GM18498 (cell line): ENCODE measurements at regions not wholly inside any gene's neighbourhood (a gene's known extent, or its start where the extent isn't known, plus 50 kb on each side); places are given as distances from the start of the nearest gene placed in this dataset.
"Not testable (repeated sequence)": the region's sequence is repeated elsewhere in the genome, so short reads cannot be mapped to it uniquely, and the experiment has no call there.

Experiments
- ATAC-seq: cut with Tn5 transposase; IDR thresholded peaks from one replicate; pipeline ENCODE4 v1.9.1; 2021; ENCODE audit warnings: mild to moderate bottlenecking, moderate library complexity; ENCODE audit not compliant: unreplicated experiment

DNA sequence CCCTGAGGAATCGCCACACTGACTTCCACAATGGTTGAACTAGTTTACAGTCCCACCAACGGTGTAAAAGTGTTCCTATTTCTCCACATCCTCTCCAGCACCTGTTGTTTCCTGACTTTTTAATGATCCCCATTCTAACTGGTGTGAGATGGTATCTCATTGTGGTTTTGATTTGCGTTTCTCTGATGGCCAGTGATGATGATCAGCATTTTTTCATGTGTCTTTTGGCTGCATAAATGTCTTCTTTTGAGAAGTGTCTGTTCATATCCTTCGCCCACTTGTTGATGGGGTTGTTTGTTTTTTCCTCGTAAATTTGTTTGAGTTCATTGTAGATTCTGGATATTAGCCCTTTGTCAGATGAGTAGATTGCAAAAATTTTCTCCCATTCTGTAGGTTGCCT lies 223.5 kb downstream of the MAF start:
- ATAC-seq = not testable (repeated sequence)

DNA sequence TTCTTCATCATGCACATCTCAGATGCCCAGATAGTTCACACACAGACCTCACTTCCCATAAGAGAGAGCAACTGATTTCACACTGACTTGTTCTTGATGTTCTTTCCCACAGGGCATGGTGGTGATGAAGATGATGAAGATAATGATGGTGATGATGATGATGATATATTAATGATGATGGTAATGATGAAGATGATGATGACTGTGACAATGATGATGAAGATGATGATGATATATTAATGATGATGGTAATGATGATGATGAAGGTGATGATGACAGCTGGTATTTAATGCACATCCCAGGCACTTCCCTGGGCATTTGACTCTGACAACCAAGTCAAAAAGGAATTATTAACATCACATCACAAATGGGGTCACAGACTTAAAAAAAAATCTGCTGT lies 225.2 kb downstream of the MAF start:
- no peak for ATAC-seq

DNA sequence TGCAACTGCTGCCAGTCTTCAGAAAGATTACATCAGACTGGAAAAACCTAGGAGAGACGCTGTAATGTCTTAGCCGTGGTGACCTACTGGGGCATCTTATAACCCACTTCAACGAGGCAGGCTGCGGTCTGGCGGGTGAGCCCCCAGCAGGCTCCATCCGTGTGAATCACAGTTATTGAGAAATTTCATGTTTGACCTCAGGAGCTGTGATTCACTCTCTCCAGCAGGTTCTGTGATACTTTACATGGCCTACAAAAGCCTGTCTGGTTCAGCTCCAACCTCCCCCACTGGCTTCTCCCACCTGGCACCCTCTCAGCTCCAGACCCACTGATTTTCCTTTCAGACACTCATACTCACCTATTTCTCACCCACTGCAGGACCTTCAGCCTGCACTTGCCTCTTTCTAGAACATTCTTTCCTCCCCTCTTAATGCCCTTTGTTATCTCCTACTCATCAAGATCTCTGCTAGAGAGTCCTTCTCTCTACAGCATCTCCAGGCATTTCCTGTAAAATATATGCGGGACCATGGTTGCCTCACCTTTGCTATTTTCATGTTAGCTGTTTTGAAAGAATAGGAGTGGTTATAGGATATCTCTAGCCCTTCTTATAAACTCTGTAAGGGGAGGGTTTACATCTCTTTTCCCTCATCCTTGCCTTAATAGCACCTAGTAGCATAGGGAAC lies 227.9 kb downstream of the MAF start:
- ATAC-seq = no peak

DNA sequence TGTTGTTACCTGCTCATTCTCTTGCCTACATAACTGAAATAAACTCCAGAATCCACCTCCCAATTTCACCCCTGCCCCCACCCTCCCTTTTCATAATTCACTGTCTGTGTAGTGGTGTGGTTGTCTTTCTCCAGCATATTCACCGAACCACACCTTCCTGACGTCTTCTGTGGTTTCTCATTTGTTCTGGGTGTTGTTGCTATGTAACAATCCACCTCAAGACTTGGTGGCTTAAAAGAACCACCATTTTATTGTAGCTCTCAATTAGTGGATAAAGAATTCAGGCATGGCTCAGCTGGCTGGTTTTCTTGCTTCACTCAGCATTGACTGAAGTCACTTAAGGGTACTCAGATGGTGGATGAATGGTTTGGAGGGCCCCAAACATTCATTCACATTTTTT lies 229.8 kb downstream of the MAF start:
- no peak for ATAC-seq

DNA sequence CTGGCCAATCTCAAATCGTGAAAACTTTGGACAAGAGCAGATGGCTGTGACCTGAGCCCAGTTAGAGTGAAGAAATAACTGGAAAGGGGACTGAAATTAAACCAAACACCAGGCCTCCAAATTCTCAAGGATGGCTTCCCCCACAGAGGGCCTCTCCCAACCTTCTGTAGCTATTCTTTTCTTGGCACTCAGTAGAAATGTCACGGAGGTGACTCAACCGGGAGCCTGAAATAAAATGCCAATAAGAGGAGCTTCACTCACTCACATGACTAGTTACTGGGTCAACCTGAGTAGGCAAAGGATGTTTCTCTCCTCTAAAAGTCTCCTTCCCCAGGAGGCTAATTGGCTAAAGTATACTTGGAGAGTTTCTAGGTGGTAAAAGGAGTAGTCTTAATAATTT lies 230.7 kb downstream of the MAF start:
- no peak for ATAC-seq

DNA sequence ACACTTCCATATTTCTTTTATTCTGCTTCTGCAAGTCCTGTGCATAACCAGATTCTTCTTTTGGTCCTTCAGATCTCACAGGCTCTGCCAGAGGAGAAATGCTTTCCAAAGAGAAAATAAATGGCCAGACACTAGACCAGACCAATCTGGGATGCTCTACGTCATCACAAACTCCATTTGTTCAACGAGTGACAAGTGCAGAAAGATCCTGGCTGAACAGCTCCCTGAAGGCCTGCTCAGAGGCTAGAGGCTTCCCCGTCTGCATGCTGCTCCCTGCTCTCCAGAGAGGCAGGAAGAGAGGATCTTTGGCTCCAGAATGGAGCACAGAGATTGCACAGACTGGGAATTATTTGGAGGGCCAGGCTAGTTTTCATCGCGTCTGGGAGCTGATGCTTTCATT lies 232.7 kb downstream of the MAF start:
- no peak for ATAC-seq

DNA sequence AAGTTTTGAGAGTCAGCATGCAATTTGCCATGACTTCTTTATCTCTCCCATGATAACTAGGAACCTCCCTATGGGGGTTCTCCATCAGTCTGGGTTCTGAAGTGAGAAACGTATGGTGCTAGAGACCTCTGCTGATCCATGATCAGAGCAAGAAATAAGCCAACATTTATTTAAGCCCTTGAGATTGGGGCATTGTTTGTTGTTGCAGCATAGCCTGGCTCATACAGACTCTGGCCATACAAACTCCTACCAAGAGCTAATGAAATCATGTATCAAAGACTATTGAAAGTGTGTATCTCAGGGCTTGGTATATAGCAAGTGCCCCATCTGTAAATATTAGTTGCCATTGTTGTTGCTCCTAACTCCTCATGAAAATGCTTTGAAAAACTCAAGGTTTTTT lies 233.9 kb downstream of the MAF start:
- ATAC-seq = no peak

DNA sequence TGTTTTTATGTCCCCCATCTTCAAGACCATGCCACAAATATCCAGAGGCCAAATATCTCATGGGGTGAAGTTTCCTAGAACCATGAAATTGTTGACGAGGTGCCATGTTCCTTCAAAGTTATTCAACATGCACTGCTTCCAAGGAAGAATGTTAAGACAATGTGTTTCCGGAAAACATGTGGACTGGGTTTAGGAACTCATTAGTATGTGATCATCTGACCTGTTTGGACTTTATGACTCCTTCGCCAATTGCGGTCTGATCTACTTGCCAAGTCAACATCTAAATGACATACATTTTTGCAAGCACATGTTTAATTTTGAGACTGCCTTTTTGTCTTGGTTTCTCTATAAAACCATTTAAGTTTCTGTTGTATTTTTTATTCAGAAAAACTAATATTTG lies 234.8 kb downstream of the MAF start:
- no peak for ATAC-seq

DNA sequence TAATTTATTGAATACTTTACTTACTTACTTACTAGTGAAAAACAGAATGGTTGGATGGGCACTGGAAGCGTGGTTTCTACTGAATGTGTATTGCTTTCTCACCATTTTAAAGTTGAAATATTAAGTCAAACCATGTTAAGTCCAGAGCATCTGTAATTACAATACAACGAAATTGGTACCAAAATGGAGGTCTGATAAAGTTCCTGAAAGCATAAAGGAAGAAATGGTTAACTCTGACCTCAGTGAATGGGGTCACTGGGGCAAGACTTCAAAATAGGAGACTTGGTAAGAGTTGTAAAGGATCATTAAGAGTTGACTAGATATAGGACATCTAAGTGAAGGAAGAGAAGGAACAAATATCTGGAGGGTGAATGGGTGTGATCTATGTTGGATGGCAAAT lies 237.1 kb downstream of the MAF start:
- no peak for ATAC-seq

DNA sequence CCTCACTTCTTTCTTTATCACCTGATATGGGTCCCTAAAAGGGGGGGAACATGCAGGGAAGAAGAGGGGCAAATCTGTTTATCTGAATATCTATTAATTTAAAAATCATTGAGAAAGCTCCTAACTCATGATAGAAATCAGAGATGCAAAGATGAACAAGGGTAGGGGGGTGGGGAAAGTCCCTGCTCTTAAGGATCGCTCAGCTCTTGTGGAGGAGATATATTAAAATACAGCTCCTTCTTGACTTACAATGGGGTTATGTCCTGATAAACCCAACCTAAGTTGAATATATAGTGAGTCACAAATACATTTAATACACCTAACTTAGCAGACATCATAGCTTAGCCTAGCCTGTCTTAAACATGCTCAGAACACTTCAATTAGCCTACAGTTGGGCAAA lies 237.5 kb downstream of the MAF start:
- ATAC-seq = no peak

DNA sequence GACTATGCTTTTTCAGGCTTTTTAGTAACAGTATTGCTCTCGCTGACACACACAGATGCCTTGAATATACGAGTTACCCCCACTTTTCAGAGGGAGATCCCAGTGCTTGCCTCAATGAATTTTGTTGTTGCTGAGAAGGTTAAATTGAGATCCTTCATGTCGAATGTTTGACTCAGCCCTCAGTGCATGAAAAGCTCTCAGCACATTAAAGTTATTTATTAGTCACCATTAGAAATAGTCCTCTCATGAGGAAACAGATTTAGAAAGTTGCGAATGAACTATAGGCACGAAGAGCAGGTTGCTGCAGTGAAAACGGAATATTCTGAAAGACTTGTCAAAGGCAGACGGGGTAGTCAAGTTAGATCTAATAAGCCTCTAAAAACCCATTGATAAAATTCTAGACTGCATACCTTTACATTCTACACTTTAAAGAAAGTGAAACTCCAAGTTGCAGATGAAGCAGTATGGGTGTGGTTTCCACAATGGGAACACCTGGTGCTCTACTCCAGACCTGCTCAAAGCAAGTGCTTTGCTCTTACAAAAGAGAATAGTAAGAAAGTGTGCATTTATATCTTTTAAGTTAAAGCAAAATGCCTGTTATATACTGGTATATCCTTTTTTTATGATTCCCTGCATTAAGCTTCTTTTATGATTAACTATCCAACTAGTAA lies 238.1 kb downstream of the MAF start:
- no peak for ATAC-seq

DNA sequence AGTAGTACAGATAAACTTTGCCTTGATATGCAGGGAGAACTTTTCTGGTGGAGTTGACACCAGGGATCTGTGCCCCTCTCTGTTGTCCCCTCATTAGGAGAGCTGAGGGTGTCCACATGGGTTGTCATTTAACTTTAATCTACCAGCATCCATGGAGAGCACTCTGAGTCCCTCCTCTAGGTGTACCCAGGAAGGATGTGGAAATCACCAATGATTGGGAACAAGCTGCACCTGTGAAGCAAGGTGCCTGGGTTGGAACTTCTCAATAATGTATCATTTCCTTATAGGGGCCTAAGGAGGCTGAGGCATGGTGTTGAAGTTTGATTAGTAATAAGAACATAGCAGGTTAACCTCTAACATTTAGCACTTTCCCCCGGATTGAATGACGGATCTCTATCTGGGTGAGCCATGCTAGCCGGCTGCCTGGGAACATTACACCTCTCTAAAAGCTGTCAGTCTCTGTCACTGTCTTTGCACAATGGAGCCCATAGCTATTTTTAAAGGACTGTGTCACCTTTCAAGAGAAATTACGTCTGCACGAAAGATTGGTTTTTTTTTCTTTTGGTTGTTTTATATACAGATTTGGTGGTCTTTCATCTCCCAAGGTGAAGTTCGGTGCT lies 239.3 kb downstream of the MAF start:
- ATAC-seq = no peak

DNA sequence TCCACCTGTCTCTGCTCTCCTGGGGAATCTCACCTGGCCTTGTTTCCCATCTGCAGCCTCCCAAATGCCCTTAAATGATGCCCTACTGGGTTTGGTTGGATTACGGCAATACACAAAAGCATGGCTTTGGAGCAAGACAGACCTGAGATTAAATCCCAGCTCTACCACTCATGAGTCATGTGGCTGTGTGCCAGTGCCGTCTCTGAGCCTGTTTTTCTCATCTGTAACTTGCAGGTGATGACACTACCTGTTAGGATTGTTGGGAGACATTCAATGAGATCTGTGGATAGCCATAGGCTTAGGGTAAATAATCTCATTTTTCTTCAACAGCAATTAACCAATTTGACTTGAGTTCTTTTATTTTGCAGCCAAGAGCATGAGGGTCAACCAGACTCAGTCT lies 240.3 kb downstream of the MAF start:
- ATAC-seq = no peak

DNA sequence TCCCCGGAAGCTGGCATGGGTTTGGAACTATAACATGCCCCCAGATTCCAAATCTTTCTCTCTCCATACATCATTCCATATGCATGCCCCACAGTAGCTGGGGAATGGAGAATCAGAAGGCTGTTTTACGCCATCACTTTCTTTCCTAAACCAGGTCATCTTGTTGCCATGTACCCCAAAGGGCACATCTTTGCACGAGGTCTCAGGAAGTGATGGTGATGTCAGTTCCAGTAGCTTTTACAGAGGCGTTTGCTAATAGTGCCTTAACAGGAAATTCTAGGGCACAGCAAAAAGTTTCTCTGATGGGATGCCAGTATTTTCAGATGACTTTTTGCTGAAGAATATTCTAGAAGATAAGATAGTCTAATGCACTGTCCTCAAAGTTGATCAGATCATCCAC lies 241.5 kb downstream of the MAF start:
- no peak for ATAC-seq

DNA sequence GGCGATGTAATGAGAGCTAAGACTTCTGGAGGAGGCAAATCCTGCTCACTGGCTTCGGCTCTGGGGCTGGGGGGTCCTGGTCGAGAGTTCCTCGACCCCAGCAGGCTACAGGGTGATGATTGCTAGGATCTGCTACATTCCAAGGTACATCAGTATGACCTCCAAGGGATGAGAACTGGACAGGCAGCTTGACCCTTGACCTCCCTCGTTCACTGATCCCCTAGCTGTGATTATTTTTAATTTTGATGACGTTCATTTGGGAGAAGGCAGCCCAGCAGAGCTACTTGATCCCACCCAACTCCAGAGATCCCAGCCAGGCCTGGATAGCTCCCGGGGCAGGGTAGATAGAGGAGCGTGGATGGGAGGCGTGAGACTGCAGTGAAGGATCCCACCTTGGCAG lies 242.3 kb downstream of the MAF start:
- no peak for ATAC-seq

DNA sequence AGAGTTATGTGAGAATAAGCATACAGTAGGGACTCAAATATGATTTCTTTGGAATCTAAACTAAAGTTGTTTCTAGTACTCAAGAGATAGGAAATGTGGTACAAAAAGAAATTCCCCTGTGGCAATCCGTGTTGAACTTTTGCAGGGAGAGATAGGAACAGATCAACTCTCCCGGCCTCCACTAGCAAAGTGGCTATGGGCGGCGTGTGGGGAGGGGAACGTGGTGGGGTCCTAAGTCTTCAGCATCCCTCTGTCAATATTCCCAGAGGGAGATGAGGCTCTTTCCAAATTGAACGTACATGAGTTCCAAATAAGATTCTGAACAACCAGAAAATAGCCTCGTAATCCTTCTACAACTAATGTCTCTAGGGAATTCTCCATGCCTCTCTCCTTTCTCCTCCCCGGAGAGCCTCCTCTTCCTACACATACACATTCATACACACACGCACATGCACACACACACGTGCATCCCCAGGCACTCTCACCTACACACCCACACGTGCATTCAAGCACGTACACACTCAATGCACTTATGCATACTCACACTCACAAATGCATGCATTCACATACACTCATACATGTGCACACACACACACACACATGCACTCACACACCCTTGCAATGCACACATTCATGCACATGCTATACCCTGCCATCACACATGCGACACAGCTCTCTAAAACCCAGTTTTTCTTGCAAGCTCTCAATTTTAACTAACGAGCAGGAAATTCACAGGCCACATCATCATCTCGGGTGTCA lies 244.8 kb downstream of the MAF start:
- ATAC-seq = no peak

DNA sequence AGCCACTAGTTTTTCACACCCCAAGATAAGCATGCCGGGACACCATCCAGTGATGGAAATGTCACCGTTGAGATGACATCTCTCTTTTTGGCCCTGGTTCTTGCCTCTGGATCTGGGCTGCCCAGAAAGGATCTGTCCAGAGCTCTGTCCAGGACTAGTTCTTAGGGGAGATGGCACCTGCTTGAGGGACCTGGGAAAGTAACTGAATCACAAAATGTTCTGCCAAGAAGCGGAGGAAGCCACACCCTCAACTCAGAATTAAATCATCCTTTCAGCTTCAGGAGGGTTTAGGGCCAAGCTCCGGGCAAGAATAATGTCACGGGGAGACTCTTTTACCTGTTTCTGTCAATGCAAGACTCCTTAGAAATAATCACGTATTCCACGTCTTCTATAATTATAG lies 248.6 kb downstream of the MAF start:
- ATAC-seq = no peak

DNA sequence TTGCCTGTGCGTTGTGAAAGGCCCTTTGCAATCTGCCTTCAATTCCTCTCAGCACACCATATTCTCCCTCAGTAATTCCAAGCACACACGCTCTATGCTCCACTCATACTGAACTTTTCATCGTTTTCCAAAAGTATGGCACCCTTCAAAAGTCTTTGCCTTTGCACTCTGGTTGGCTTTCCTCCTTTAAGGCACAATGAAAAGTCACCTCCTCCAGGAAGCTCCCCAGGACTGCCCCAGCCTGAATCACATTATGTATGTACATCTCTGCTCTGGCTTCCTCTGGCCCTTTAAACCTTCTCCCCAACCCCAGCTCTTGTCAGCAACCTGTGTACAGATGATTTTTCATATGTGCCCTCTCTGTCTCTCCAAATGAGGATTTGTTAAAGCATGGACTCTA lies 250.7 kb downstream of the MAF start:
- ATAC-seq = no peak

DNA sequence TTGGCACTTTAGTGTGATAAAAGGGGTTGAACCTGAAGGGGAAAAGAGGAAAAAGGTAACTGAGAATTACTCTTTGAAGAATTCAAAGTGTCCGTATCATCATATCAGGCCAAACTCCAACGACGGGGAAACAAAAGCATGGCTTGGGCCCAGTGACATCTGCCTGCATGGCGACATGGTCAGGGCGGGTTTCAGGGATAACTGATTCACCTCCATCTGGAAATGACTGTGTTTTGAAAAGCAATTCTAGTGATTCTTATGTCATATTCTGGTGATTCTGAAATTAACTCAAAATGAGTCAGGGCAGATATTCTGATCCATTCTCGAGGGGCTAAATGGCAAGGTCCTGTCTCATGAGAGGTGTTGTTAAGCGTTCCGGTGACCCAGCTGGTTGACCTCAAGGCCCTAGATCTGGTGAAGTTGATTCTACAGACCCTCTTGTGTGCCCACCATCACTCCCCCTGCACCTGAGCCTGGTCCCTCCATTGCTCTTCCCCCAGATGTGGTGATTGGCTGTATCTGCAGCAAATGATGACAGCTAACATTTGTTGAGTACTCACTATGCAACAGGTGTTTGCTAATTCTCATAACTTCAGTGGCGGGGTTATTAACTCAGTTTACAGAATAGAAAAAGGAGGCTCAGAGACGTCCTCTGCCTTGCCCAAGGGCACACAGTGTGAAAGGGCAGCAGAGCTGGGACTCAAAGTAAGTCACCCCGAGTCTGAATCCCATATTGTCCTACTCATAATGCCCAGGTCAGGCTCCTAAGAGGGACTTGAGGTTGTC lies 251.8 kb downstream of the MAF start:
- ATAC-seq = no peak

DNA sequence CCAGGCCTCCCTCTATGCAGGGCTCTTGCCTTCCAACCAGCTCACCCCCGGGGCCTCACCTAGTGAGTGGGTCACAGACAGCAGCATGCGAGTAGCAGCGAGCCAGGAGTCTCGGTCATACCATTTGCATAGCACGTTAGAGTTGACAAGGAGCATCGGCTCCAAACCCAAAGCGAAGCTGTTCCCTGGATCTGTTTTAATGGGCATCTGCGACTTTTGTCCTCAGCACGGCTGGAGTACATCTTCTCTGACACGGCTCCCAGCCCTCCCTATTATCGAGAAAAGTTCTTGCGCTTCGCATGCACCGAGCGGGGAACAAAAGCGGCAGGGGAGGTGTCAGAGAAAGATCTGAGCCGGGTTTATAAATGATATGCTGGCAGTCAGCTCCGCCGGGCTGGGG lies 253.3 kb downstream of the MAF start:
- ATAC-seq = no peak

DNA sequence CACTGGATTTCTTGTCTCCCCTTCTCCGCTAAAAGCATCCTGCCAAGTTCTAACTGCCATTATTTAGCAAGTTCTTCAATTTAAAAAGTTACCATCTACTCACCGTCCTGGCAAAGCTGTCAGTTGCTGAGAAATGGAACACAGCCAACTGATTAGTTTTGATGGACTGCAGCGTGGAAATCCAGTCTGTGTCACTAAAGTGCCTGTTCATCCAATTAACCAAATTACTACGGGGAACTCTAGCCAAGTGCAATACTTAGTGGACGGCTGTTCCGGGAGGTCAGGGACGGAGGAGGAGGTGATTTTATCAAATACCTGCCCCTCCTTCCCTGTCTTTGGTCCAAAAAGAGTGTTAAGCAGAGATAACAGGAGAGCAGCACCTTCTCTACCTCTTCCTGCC lies 260.7 kb downstream of the MAF start:
- no peak for ATAC-seq
